Stimulated activated CD8-positive, alpha-beta memory T cell treated with anti-CD3 and anti-CD28 coated beads, Interleukin-7, amount 100 ng/mL, for 48 hours (primary cell): ENCODE measurements at regions not wholly inside any gene's neighbourhood (a gene's known extent, or its start where the extent isn't known, plus 50 kb on each side); places are given as distances from the start of the nearest gene placed in this dataset.
"Not testable (repeated sequence)": the region's sequence is repeated elsewhere in the genome, so short reads cannot be mapped to it uniquely, and the experiment has no call there.

Source experiments
- DNase-seq, 2 donors: peaks; one replicate each; pipeline ENCODE4 v3.0.0-alpha.2; 2020; ENCODE audit warnings: low read depth in 1 of 2; ENCODE audit errors: extremely low read depth in 1 of 2

DNA sequence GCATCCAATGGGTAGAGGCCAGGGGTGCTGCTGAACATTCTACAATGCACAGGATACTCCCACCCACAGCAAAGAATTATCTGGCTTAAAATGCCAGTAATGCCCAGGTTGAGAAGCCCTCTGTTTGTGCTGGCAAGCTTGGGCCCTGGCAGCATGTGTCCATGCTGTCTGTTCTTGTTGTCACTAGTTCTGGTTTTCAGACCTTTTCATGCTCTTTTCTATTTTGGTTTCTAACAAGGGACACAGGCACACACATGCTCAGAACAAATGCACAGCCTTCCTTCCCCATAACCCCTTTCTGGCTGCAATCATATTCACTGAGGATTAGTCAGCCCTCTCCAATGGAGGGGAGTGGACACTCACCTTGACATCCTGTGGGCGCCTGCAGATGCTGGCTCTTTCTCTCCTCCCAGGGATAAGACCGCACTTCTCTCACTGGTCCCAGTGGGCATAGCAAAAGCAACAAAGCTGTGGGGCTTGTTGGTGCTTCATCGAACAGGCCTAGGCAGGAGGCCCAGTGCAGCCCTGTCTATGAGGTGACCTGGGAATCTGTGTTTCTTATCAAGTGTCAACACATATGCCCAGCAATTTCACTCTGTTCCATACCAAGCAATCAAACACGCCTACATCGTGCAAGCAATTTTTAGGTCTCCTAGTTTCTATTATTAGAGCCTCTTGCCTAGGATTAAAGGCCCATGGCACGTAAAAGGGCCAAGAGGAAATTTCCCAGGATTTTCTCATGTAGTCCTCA, 271.1 kb upstream of the CCL2 start:
- no peak for DNase-seq

DNA sequence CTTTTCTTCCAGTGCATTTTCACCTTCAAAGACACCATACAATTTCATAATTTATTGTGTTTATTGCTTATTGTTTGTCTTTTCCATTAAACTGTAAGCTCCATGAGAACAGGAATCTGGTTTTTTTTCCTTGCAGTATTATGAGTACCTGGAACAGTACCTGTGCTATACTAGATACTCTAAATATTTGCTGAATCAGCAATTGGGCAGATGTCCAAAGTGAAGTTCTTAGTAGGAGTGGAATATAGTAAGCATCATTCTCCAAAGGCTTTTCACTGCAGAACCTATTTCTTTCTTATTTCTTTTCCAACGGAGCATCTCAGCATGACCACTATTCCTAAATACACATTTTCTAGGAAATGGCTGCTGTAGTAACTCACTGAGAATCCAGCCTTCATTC, 269.0 kb upstream of the CCL2 start:
- no peak for DNase-seq

DNA sequence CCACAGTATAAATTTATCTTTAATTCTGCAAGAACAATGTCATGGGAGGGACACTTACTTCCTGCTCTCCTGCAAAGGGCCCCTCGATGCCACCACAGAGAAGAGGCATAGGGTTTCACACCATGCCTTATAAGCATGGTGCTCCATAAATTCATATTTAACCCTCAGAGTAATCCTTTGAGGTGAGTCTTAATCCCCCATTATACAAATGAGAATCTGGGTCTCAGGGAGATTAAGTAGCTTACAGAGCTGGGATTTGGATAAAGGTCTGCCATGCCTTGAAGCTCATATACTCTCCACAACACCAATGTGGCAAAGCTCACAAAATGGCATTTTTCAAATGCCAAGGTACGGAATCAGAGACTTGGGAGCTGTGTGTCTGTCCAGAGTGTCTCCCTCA, 268.5 kb upstream of the CCL2 start:
- DNase-seq: no peak

DNA sequence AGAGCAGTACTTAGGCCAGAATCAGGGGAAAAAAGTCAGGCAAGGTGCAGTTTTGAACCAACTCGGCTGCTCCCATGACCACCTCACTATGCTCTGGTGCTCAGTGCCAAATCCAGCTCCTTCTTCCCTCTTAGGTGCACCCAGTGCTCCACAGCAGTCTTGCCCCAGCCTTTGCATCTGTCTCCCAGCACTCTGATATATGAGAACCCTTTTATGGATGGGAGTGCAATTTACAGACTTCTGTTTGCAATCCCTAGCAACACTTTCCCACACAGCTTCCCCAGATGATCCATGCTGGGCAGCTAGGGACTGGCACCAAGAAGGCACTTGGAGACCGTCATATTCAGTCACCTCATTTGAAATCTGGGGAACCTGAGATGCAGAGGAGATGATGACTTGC, 267.9 kb upstream of the CCL2 start:
- no peak for DNase-seq

DNA sequence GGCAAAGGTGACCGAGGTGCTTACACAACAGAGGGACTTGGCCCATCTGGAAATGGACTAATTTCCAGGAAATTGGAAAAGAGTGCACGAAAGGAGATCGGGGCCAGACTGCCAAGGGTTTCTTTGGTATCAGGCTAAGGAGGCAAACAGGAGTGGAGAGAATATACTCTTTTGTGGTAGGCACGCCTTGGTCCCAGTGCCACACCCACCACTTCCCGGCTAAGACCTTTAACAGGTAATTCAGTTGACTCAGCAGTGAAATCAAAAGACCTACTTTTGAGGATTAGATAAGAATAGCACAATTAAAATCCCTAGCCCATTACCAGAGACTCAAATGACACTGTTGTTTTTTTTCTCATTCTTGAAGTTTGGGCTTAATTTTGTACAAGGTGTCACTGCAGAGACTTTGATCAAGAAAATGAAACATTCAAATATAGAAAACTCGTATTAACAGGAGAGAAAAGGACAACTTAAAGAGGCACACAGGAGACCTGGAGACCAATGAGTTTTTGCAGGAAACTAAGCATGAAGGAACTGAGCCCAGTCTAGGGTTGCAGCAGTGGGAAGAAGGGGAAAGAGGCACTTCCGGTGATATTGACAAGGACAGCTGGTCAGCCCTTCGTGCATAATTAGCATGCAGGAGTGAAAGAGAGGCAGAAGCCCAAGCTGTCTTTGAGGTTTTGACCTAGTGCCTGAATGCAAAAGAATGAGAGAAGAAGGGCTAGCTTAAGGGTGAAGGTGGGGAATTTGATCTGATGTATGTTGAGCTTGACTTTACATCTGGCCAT, 265.5 kb upstream of the CCL2 start:
- DNase-seq: no peak

DNA sequence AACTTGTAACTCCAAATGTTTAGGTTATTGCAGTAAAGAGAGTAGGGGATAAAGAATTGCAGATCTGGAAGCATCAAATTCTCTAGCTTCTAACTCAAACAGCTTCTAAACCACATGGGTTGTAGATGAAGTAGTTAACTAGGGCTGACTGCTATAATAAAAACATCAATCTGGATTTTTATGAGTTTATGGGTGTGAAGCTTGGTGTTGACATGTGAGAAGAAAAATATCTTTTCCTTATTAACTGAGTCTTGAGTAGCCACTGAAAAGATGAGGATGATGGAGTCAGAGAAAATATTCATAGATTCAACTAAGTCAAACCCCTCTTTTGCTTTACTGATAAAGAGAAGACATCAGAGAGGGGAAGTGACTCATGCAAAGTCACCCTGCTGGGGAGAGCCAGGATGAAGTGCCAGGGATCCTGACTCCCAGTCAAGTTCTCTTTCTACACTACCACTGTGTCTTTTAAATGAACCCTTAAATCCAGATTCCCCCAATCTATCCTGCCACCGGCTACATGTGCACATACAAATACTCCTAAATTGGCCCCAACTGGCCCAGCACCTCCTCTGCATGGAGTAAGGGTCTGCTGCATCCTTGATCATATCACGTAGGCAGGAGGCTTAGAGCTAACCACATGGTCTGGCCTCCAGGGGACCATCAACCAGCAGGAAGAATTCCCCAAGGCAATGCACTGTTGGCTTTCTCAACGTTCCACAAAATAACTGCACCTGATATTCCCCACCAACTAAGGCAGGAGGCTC, 264.0 kb upstream of the CCL2 start:
- no peak for DNase-seq

DNA sequence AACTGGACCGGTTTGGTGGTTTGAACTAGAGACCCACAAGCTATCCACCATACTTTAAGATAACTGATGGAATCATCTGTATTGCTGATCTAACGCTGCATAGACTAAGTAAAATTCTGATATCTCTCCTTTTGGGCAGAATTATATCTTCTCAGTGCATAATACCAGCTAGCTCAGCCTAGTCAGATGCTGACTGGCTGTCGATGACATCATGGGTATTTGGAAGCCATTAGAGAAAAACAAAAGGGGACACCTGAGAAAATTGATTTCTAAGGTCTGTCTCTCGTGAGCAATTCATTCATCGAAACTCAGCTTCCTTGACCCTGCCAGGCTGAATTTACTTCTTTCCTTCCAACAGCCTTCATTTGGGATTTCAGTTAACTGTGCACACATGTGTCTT, 263.0 kb upstream of the CCL2 start:
- DNase-seq: no peak

DNA sequence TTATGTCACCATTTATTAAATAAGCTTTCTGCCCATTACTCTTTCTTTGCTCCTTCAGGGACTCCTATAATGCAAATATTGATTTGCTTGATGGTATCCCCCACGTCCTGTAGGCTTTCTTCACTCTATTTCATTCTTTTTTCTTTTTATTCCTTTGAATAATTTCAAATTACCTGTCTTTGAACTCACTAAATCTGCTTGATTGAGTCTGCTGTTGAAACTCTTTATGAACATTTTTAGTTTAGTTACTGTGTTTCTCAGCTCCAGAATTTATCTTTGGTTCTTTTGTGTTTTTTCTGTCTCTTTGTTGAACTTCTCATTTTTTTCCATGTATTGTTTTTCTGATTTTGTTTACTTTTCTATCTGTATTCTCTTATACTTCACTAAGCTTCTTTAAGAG, 254.4 kb upstream of the CCL2 start:
- no peak for DNase-seq

DNA sequence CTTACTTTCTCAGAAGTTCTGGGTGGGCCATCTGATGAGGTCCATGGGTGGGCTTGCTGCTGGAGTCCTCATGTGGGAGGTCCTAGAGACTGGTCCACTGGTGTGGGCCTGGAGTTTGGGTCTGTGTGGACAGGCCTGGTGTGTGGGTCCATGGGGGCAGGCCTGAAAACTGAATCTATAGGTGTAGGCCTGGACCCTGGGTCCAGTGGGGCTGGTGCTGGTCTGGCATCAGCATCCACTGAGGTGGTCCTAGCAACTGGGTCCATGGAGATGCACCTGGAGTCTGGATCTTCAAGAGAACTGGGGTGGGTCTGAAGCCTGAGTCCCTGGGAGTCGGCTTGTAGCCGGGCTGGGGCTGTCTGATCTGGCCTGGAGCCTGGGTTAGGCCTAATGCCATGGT, 253.8 kb upstream of the CCL2 start:
- DNase-seq: no peak

DNA sequence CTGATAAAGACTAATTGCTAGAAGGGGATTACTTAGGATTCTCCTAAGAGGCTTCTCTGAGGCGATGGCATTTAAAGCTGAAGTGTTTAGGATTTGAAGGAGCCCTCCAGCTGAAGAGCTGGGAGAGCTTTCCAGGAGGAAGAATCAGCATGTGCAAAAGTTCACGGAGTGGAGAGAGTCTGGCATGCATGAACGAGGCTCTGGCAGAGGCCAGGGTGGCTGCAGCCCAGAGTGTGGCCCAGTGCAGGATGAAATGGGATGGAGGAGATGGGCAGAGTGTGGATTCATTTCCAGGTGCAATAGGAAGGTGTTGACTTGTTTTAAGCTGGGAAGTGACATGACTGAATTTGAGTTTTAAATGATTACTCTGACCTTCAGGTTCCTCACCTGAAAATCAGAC, 249.0 kb upstream of the CCL2 start:
- DNase-seq: no peak

DNA sequence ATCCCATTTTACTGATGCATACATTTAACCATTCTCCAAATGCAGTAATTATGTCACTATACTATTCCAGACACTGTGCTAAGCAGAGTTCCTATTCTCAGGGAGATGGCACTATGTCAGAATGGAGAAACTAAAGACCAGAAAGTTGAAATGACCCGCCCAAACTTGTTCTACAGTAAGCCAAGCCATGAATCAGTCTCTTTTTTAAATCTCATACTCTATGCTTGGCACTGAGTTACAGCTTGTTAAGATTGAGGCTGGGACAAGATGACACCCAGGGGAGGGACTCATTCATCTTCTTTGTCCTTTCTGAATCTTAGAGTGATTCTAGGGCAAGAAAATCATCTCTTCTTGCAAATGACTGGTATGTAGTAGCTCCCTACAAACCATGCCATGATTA, 247.0 kb upstream of the CCL2 start:
- DNase-seq: no peak

DNA sequence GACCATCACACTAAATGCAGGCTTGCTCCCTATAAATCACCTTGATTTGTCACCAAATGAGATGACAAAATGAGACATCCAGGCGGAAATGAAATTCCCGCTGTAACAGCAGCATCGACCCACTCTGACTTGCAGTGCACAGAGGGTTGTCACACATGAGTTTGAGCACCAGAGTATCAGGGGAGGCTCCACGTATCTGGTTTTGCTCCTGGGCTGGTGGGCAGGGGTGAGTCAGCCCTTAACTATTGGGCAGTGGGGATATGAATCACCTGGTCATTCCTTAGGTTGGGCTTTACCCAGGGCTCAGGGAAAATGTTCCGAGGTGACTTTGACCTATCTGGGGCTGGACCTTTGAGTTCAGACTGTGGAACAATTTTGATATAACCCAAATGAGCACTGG, 245.2 kb upstream of the CCL2 start:
- no peak for DNase-seq

DNA sequence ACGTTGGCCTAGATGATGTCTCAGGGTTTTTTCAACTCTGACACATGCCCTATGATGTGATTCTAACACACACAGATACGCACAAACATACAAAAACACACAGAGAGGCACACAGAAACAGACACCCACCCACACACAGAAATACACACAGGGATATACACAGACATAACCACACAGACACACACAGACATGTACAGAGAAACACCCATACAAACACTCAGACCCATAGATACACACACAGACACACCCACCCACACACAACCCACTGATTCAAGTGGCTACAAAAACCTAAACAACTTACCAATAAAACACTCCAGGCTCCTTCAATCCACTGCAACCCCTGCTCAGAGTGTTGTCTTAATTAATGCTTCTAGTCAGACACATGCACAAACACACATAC, 244.6 kb upstream of the CCL2 start:
- DNase-seq: no peak

DNA sequence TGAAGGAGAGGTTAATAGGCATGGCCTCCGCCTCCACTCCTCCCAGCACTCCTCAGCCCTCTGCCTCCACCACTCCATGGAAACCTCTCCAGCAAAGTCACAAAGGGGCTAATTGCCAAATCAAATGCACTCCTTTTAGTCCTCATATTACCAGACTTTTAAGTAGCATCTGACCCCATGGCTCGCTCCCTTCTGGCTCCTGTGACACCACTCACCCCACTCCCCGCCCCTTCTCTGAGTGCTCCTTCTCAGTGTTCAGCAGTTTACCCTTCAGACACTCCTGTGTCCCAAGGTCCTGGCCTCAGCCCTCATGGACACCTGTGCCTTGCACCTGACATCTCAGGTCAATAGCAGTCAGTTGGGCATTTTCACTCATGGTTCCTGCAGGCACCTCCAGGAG, 243.5 kb upstream of the CCL2 start:
- no peak for DNase-seq

DNA sequence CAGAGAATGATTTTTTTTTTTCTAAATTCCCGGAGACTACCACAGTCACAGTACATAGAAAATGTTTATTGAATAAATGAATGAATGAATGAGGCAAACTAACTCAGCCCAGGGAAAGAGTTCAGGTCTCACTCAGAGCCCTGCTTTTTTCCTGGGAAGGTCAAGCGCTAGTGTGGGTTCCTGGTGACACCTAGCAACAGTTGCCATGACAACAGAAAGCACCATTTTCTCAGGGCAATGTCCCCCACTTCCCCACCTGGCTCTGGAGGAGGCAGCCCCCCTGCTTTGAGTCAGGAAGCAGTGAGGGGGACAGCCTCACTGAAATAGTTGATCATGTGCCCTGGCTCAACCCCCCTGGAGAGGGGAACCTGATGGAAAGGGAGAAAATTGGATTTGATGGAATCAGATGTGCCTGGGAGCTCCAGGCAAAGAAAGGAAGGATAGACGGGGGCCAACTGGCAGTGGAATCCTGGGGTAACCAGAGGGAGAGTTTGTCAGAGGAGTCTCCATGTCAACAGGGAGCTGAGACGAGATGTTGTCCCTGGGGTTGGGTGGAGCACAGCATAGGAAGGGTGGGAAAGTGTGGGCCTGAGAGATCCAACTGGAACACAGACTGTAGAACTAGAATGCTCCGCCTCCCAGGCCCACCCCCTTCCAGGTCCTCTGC, 242.2 kb upstream of the CCL2 start:
- no peak for DNase-seq

DNA sequence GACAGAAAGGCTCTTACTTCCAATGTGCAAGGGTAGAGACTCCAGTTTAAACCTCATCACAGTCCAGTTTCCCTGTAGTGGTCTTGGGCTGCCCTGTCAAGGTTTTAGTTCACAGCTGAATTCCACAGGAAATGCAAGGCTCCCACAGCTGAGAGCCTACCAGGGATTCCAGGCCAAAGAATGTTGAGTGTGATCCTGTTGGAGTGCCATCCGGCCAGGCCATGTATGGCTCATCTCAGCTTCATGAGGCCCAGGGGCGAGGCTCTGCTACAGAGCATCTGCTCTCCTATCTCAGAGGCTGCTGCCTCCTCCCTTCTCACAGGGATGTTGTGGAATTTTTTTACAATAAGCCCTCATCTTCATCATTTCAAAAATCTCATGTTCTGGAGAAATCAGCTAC, 239.8 kb upstream of the CCL2 start:
- DNase-seq: no peak

DNA sequence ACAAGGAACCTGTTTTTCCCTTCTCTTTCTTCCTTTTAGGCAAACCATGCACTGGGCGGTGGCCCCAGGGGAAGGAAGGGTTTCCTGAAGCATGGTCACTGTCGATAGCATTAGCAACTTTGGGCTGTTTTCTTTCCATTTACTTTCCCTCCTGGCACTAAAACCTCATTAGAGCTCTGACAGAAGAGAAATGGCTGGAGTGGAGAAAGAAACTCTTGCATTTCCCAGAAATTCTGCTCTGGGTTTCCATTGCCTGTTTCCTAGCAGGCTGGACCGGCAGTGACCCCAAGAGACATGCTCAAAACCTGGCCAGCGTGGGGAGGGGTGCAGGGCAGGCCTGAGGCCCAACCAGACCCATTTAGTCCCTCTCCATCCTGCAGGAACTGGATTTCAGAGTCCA, 230.7 kb upstream of the CCL2 start:
- no peak for DNase-seq

DNA sequence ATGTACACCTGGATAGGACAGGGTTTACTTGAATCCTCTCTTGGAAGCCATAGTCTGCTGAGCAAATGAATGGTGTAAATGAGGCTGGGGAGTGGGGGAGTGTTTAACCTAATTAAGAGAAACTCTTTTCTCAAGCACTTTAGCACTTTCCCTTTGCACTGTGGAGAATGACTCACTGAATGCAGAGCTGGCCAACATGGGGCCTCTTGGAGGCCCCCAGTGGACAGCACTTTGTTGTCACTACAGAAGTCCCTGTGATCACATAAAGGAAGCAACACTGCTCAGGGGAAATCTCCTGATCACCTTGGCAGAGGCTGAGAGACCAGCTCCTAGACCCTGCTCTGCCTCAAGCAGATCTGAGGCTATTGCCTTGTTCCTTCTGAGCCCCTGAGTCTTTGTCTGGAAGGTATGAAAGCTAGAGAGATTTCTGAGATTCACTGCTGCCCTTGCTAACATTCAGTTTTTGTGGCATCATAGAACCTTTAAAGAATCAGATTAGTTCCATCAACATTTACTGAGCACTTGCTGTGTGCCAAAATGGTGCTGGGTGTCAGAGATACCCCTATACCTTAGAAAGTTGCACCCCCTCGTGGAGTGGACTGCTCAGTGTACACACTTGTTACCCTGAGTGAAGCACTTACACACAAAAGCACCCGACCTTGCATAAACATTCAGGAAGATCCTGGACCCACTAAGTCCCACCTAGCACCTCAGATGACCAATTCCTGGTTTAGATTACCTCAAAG, 230.1 kb upstream of the CCL2 start:
- DNase-seq: no peak

DNA sequence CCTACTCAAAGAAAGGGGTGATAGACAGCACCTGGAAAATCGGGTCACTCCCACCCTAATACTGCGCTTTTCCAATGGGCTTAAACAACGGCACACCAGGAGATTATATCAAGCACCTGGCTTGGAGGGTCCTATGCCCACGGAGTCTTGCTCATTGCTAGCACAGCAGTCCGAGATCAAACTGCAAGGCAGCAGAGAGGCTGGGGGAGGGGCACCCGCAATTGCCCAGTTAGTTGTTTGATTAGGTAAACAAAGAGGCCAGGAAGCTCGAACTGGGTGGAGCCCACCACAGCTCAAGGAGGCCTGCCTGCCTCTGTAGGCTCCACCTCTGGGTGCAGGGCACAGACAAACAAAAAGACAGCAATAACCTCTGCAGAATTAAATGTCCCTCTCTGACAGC, 224.5 kb upstream of the CCL2 start:
- not testable (repeated sequence) for DNase-seq

DNA sequence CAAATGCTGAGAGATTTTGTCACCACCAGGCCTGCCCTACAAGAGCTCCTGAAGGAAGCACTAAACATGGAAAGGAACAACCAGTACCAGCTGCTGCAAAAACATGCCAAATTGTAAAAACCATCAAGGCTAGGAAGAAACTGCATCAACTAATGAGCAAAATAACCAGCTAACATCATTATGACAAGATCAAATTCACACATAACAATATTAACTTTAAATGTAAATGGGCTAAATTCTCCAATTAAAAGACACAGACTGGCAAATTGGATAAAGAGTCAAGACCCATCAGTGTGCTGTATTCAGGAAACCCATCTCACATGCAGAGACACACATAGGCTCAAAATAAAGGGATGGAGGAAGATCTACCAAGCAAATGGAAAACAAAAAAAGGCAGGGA, 222.8 kb upstream of the CCL2 start:
- not testable (repeated sequence) for DNase-seq

DNA sequence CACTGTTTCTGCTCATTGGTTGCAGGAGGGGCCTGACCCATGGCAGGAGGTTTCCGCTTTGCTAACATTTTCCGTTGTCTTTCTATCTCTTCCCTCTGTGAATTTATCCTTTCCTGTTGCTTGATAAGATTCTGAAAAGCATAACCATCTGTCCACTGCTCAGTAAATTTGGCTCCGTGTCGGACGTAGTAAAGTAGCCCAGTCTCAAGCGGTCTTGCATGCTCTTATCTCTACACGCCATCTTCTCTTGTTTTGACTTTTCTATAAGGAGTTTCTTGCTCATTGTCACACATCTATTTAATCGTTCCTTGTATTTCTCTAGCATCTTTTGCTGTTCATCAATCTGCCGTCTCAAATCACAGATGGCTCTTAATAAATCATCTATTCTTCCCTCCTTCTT, 216.3 kb upstream of the CCL2 start:
- DNase-seq: not testable (repeated sequence)
